Stimulated activated CD8-positive, alpha-beta memory T cell treated with anti-CD3 and anti-CD28 coated beads, Interleukin-4, amount 100 ng/mL, for 48 hours (primary cell): ENCODE measurements at regions not wholly inside any gene's neighbourhood (a gene's known extent, or its start where the extent isn't known, plus 50 kb on each side); places are given as distances from the start of the nearest gene placed in this dataset.
"Not testable (repeated sequence)": the region's sequence is repeated elsewhere in the genome, so short reads cannot be mapped to it uniquely, and the experiment has no call there.

ENCODE experiments used
- DNase-seq: peaks from one replicate; pipeline ENCODE4 v3.0.0-alpha.2; 2020

DNA sequence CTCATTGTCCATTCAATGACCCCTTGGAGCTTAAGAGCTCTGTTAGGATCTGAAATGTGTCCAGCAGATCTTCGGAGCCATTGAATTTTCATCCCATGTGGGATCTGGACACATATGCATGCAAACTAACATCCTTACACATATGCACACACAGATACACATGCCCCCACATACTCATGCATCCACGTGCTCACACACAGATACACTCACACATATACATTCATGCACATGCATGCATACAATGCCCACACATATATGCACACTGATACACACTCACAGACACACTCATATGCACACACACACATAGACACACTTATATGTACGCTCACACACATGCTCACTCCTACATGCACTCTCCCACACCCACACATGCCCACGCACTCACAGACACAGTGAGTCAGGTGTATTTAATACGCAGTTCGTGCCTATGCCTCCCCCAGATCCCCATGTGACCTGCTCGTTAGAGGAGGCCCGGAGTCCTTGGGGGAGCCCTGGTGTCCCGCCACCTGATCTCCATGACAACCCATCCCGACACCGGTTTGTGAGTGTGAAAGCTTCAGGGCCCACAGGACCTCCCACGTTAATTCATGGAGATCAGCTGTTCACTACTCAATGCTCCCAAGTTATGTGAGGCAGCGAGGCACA, 121.9 kb upstream of the SULF2 start:
- DNase-seq = no peak

DNA sequence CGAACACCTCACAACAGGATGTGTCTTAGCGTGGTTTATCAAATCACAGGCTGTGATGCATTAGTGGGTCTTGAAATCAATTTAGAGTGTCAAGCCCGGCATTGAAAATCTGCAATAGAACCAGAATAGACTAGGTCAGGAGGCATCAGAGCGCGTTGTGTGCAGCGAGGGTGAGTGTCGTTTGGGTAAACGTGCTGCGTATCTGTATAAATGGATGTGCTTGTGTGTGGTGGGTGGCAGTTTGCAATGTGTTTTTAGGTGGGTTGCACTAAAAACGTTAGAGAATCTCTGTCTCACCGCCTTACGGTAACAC, 121.0 kb upstream of the SULF2 start:
- DNase-seq = no peak

DNA sequence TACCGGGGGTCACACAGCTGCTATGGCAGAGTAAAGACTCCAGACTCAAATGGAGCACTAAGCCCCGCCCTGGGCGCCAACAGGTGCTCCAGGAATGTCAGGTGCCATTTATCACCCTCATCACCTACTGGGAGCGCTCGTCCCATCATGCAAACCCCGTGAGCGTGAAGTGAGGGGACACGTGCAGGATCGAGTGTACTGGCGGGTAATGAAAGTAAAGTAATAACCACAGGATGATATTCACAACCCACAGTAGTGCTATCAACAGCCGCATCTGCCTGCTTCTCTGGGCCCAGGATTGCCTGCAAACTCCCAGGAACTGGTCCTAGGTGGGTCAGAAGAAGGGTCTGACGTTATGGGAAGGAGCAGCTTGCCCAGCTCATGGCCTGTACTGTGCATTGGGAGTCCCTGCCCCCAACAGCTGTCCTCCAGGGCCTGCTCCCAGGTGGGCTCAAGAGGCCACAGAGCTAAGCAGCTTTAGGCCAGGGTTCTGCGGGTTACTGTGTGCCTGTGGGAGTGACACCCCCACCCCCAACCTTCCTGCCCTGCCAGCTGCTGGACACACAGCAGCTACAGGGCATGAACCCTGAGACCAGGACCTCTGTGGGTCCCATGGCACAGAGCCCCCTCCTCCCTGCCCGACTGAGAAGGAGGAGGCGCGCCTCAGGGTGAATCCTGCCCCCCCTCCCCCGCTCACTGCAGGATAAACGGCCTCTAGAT, 120.5 kb upstream of the SULF2 start:
- no peak for DNase-seq

DNA sequence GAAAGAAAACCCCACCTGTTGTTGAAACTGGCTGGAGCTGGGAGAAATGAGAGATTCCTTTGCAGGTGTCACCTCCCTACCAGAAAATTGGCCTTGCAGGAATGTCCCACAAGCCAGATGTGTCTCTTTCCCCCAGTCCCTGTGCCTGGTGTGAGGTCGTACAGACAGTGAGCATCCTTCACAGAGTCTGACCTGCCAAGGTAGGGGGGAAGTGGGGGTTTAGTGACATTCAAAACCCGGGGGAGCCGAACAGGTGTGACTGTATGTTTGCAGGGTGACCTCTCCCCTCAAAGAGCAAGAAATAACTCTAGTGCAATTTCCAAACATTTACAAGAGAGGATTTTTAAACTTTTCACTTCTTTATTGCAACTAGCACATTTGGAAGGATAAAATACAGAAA, 117.7 kb upstream of the SULF2 start:
- not testable (repeated sequence) for DNase-seq

DNA sequence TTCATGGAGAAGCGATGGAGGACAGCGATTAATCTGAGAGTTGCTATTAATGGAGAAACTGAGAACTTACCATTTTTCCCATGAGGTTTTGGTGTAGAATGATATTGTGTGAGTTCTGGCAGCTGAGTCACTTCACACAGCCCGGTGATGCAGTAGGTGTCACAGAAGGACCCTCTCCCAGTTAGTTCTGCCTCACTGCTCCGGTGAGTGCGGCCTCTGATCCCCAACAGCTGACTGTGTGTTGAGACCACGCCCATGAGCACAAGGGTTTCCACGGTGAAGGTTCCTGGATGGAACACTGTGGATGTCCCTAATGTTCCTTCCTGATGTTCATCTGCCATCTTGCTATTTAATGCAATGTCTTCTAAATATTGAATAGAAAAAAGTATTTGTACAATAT, 114.0 kb upstream of the SULF2 start:
- DNase-seq = not testable (repeated sequence)

DNA sequence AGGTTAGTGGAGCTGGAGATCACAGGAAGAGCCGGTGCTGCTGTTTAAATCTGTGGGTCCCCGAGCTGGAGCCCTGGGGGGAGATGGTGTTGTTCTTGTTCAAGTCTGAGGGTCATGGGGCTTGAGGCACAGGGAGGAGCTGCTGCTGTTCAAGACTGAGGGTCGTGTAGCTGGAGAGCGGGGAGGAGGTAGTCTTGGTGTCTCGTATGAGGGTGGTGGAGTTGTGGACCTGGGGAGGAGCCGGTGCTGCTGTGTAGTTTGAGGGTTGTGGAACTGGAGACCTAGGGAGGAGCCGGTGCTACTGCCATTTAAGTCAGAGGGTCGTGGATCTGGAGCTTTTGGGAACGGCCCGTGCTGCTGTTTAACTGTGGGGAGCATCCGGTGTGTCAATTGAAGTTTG, 112.2 kb upstream of the SULF2 start:
- no peak for DNase-seq

DNA sequence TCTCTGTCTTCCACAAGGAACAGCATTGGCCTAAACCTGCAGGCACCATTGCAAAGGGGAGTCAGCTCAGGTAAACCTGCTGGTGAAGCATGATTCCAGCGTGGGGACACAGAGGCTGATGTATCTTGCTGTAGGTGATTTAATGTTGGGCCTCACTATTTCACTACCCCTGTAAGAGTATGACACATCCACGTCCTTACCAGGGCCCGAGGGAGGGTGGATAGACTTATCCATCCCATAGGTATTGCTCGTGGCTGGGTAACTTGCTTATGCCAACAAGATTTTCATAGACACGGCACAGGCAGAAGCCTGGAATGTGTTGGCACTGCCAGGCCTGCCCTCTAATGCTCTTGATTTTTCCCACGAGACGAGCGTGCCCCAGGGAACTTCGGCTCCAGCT, 107.4 kb upstream of the SULF2 start:
- DNase-seq = not testable (repeated sequence)

DNA sequence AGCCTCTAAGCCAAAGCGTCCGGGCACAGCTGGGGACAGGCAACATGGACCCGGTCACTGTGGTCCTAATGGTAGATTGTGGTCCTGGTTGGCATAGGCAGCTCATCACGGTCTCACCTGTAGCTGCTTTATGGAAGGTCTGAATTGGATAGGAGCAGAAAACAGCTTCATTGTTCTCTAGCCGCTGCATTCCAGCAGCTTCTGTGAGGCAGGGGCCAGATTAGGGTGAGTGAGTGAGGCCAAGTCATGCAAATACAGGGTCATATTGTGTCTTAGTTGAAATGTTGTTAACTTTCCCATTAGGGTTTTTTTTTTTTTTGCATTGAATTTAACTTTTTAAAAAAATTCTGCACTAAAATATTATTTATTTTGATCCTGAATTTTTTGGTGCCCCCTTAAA, 105.4 kb upstream of the SULF2 start:
- not testable (repeated sequence) for DNase-seq

DNA sequence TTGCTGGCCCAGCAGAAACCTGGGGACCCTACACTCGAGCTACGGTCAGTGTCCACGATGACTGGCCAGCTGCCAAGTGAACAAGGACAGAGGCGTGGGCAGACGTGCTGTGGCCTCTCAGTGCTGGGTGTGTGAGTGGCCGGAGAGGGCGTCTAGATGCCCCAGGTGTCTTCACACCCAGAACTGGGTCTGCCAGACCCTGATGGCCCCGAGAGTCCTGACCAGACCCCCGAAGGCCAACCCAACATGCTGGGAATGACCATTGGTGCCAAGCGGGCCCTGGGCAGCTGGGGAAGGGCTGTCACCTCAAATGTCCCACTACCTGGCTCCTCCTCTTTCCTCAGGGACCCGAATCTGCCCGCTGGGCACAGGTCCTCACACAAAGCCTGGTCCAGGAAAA, 104.5 kb upstream of the SULF2 start:
- not testable (repeated sequence) for DNase-seq

DNA sequence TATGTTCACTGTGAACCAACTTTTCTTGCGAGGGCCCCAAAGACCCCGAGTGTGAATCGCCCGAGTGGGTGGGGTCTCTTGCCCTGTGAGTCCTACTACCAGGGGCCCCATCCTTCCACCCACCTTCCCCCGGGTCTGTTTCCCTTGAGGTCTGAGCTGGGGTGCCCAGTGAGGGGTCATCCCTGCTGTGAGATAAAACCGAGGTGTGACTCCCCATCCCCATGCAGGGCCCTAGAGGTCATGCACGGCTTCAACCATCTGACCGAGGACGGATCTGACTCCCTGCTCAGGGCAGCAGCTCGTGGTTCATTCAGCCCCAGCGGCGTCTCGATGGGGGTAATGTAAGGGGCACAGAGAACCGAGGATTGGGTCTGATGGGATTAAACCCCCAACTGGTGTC, 103.1 kb upstream of the SULF2 start:
- DNase-seq = no peak

DNA sequence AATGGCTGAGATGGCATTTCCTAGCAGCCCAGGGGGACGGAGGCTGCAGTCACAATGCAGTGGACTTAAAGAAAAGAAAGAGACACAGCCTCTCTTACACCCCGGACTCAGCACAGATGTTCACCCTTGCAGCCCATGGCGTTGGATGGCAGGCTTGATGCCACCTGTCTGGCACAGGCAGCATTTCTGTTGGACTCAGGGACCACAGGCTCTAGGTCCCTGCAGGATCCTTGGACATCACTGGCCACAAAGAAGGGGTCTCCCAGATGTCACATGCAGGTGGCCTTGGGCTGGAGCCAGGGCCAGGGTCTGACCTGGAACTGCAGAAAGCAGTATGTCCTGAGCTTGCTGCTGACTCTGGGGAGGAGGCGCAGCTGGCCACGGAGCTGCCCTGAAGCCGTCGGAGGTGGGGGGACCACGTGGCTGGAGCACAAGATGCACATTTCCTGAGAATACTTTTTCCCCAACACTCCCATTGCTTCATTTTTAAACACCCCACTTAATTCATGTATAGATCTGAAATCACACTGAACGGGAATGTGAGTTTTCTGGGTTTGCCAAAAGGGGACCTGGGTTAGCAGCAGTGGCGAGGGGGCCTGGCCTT, 102.3 kb upstream of the SULF2 start:
- no peak for DNase-seq

DNA sequence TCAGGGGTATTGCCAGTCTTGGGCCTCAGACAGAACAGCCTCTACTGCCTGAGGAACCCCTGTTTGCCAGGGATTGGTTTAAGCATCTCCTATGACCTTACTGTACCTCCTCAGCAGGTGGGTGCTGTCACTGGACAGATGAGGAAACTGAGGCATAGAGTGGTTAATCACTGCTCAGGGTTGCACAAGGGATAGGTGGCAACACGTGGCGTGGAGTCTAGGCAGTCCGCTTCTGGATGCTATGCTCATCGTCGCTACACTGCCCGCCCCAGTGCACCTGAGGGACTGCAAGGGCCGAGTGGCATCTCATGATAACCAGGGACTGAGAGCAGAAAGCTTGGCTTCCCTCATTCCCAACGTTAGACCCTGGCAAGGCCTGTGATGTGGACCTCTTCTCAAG, 101.8 kb upstream of the SULF2 start:
- no peak for DNase-seq

DNA sequence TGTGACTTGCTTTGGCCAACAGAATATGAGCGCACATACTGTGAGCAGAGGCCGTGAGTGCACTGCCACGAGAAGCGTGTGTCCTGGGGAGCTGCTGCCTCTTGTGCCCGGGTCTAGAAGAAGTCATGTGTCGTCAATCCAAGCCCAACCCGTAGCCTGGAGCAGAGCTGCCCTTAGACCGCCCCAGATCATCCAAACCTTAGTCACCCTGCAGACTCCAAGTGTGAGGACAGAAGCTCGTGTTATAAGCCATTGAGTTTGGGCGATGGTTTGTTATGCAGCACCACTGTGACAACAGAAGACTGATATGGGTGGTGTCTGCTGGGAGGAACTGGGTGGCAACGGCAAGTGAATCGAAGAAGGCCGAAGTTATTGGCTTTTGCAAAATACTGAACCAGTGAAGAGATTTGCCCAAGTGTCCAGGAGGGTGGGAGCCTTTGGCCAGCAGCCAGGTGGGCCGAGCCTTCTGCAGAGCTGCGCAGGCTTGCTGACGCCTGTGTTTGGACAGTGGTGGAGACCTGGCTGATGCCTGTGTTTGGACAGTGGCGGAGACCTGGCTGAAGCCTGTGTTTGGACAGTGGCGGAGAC, 101.3 kb upstream of the SULF2 start:
- DNase-seq = no peak

DNA sequence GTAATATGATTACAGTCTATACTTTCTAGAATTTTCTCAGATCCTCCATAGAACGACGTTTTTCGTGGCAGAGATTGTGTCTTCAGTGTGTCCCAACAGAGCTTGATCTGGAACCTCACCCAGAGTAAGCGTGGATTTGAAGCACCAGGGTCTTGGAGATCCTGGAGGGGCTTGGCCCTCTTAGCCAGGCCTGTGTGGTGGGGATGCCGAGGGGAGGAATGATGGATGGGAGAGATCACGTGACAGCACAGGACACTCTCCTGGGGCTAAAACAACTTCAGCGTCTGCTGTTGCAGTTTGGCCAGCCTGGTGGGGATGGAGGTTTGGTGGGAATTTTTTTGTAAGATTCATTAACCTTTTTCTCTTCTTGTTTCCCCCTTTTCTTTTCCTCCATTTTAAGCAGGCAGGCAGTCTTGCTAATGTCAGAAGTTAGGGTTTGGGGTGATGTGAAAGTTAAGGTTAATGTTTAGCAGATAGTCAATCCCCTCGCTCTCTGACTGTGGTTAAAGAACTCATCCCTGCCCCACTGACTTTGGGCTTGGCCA, 100.7 kb upstream of the SULF2 start:
- no peak for DNase-seq

DNA sequence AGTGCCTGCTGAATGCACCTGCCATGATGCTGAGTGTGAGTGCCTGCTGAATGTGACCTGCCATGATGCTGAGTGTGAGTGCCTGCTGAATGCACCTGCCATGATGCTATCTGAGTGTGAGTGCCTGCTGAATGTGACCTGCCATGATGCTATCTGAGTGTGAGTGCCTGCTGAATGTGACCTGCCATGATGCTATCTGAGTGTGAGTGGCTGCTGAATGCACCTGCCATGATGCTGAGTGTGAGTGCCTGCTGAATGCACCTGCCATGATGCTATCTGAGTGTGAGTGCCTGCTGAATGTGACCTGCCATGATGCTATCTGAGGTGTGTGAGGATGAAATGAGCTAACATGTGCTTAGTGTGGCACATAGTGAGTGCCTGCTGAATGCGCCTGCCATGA, 98.7 kb upstream of the SULF2 start:
- DNase-seq = not testable (repeated sequence)

DNA sequence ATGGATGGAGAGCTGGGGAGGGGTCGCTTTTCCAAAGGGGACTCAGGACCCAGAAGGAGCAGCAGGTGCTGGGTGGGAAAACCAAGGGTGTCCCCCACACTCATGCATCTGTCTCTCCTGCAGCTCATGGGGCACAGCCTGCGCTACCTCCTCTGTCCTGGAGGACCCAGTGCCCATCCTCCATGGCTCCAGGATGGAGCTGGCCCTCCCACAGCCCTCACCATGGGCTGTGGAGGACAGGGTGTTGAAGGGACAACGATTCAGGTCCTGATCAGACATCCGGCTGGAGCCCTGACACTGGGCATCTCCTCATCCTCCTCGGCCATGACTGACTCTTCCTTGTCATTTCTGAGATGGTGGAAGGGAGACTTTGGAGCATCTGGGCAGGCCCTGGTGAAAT, 97.9 kb upstream of the SULF2 start:
- DNase-seq = no peak

DNA sequence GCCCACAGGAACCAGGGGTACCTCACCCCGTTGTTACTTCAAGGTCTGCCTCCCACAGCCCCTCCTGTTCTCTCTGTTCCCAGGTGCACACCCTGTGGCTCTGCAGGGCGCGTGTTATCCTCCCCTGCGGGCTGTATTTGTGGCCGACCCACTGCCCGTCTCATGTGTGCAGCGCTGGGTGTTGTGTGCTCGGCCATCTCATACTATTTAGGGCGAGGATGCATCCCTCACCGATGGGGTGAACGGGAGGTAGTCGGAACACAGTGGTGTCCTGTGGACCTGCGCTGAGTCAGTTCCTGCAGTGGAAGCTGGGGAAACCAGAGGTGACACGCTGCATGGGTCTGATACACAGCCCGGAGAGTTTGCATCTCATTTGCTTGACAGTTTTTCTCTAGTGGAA, 94.5 kb upstream of the SULF2 start:
- no peak for DNase-seq

DNA sequence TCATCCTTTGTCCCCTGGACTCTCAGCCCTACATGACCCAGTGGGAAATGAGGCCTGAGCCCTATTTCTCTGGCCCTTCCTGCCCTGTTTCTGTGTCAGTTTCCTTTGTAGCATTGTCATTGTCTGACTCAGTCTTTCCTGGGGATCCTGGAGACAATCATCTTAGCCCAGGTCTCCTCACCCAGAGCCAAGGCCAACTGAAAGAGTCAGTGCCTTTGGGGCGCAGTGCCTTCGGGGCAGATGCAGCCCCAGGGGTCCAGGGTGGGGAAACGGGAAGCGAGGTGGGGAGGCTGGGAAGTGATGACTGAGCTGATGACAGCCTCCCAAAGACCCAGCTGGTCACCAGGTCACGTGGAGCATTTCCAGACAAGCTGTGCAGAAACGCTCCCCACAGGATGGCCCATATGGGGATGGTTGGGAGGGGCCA, 93.3 kb upstream of the SULF2 start:
- no peak for DNase-seq

DNA sequence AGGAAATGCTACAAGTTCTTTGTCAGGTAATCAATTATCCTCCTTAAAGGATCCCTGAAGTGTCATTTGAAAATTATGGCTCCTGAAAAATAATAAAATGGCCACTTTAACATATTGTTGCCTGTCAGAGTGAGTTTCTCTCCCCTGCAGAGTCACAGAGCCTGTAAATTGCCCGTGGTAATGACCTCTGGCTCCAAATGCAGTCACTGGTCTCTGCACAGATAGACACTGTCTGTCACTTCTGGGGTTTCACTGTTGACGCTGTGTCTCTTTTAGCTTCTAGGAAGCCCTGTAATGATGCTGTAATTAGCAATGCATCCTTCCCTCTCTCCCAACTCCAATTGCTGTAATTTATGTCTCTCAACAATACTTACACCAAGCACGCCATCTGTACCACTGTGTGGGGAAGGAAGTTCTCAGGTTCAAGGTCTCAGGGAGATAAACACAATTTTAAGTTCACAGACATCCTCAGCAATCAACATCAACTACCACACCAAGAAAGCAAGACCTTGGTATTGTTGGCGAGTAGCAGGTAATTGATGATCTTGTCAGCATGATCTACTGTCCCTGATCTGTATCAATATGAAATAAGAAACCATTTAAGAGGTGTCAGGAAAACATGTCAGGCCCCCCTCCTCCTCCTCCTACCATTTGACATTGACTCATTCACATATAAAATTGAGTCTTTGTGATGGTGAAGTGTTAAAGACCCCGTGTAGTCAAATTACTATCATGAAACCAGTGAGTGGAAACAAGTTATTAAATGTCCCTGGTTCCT, 91.2 kb upstream of the SULF2 start:
- no peak for DNase-seq

DNA sequence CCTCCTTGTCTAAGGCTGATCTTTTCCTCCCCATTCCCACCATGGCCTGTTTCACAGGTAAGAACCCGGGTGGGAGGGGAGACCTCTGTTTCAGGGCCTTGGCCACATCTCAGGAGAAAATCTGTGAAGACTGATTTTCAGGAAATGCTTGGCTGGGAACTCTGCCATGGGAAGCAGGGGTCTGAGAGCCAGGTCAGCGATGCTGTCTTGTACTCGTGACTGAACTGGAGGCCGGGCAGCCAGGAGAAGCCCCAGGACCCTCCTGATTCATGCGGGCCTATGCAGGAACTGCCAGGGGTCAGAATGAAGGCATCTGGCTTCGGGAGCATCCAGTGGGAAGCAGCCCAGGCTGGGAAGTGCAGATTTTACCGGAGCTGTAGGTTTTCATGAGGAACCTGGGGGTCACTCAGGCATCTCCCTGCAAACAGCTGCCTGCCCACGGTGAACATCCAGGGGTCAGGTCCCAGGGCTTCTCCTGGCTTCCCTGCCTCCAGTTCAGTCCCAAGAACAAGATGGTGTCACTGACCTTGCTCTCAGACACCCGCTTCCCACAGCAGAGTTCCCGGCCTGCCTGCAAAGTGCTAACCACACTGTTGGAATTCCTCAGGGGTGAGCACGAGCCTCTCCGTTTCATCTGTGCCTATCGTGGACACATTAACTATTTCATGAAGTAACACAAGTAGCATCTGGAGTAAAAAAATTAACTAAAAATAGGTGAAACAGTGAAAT, 90.2 kb upstream of the SULF2 start:
- no peak for DNase-seq

DNA sequence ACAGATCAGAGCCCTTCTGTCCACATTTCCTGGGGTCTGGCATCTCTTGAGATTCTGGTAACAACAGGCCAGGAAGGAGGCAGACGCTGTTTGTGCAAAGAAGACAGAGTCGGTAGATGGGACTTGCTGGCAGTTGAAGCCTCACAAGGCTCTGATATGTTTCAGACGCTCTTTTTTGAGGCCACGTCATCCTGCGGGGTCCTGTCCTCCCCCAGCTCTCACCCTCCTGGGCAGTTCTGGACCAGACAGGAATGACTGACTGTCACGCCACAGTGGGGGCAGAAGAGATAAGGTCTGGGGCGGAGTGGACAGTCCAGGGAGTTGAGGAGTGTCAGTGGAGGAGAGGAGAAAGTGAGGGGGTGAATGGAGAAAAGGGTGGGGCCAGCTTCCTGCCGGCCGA, 87.1 kb upstream of the SULF2 start:
- DNase-seq = no peak

DNA sequence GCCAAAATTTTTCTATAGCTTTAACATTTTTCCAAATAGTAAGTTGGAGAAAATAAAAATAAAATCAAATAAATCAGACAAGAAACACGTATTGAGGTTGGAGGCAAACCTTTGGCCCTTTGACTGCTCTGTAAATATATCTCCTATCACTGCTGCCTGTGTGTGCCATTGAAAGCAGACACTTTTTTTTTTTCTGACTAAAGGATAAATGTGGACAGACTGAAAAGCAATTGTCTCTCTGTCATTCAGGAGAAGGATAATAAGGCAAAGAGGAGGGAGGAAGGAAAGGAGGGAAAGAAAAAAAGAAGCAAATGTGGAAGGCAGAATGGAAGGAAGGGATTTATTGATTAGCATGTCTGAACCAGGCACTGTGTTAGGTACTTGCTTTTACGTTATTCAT, 85.2 kb upstream of the SULF2 start:
- no peak for DNase-seq

DNA sequence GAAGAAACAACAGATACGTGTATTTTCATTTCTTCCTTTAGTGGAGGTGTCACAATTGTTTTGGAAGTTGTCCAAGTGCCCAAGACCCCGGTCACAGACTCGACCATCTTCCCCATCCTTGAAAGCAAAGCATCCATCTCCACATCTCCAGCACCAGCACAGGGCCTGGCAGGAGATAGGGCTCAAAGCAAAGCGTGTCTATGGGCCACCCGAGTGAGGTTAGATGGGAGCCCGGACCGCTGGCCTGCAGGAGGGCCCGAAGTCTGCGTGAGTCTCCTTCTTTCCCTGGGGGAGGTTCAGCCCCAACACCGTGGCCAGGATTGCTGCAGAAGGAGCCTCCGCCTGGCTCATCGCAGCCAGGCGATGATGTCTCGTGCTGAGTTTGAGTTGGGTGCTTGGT, 83.5 kb upstream of the SULF2 start:
- no peak for DNase-seq
